Testis (tissue), 2 donors: ENCODE measurements at regions not wholly inside any gene's neighbourhood (a gene's known extent, or its start where the extent isn't known, plus 50 kb on each side); places are given as distances from the start of the nearest gene placed in this dataset.
"Not testable (repeated sequence)": the region's sequence is repeated elsewhere in the genome, so short reads cannot be mapped to it uniquely, and the experiment has no call there.

Experiments used
- CTCF ChIP-seq, 3 experiments: fragments of 450-650 bp in 2 of 3; fragments of 200-600 bp in 1 of 3; sonication (generic) in 1 of 3; IDR thresholded peaks; one replicate each; pipeline ENCODE4 v1.5.1; 2016 to 2019; ENCODE audit warnings: antibody characterized with exemption in 3 of 3, mild to moderate bottlenecking in 2 of 3, moderate library complexity in 1 of 3
- POLR2A ChIP-seq: fragments of 450-650 bp; IDR thresholded peaks from one replicate; pipeline ENCODE4 v1.6.1; 2017; ENCODE audit warnings: antibody characterized with exemption, mild to moderate bottlenecking, moderate library complexity

GRCh38 chr18:59079687-59080501 is 59.8 kb upstream of the SEC11C start:
- not testable (repeated sequence) for TF ChIP-seq CTCF (IDR thresholded peaks at IDR 0.05); POLR2A
